GM21447 (cell line): ENCODE measurements at regions not wholly inside any gene's neighbourhood (a gene's known extent, or its start where the extent isn't known, plus 50 kb on each side); places are given as distances from the start of the nearest gene placed in this dataset.

Experiments
- ATAC-seq: cut with Tn5 transposase; IDR thresholded peaks from one replicate; pipeline ENCODE4 v1.9.1; 2021; ENCODE audit not compliant: unreplicated experiment

DNA sequence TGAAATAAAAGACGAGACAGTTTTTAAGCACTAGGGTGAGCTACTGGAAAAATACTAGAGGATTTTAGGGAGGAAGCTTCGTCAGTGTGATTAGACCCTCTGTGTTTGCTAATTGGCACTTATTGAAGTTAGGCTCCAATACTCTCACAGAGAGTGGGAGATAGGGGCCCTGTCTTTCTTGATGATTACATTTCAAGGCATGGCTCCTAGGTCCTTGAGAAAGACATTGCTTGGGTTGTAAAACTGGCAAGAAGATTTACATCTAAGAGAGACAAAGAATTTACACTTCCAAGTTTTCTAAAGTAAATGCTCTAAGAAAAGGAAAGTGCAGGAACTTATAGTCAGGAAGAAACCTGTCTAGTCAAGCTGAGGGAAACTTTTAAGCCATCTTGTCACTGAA lies 183.2 kb downstream of the C12orf50 start:
- no peak for ATAC-seq

DNA sequence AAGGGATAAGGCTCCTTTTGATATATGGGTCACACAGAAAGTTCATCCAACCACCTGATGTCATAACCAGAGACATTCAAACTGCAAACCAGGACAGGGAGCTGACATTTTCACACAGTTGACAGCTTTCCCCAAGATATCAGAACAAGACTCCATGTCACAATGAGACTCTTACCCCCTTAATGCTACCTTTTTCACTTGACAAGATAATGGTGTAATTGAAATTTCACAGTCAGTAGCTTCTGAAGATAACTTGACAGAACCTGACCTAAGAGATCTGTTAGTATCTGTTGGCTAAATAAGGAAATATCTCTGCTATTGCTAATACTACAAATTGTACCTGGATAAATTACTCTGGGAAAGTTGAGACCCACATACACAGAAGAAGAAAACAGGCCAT lies 187.3 kb downstream of the C12orf50 start:
- ATAC-seq, result no peak

DNA sequence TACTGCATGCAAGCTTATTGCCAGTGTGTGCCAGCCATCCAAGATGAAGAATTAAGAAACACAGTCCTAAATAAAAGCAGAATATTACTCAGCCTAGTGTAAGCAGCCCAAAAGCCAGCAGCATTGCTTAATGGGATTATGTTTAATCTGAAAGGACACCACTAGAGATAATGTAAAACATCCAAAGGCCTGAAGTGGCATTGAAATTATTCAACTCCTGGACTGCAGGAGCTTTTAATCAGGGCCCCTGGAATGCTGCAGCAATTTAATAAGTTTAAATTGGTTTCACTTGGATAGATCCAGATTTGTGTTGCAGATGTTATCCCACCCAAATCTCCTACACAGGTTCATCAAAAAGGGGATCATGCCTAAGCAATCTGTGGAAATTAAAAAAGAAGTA lies 193.0 kb downstream of the C12orf50 start:
- ATAC-seq, result no peak

- ATAC-seq, result no peak
Measured at GRCh38 chr12:87828382-87828973, 200.7 kb downstream of the C12orf50 start.

- no peak for ATAC-seq
Measured at GRCh38 chr12:87827638-87828264, 201.4 kb downstream of the C12orf50 start.

GRCh38 chr12:87822923-87823322 lies 206.3 kb downstream of the C12orf50 start:
- no peak for ATAC-seq

- no peak for ATAC-seq
Measured at GRCh38 chr12:87820524-87821202, 208.5 kb downstream of the C12orf50 start.

DNA sequence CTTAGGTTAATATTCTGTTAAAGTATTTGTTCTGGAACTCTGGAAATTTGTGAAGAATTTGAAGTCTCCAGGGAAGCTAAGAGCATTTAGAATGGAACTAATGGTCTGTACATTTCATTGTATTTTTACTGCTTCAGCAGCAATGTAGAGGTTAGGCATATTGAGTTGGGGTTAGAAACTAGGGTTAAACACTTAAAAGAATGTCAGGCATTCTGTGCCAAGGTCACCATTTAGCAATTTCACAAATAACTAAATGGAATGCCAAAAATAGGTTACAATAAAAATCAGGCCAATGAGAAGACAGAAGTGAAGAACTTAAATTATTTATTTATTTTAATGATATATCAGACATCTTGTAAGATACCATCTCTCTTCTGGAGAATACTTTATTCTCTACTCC lies 210.8 kb downstream of the C12orf50 start:
- no peak for ATAC-seq

DNA sequence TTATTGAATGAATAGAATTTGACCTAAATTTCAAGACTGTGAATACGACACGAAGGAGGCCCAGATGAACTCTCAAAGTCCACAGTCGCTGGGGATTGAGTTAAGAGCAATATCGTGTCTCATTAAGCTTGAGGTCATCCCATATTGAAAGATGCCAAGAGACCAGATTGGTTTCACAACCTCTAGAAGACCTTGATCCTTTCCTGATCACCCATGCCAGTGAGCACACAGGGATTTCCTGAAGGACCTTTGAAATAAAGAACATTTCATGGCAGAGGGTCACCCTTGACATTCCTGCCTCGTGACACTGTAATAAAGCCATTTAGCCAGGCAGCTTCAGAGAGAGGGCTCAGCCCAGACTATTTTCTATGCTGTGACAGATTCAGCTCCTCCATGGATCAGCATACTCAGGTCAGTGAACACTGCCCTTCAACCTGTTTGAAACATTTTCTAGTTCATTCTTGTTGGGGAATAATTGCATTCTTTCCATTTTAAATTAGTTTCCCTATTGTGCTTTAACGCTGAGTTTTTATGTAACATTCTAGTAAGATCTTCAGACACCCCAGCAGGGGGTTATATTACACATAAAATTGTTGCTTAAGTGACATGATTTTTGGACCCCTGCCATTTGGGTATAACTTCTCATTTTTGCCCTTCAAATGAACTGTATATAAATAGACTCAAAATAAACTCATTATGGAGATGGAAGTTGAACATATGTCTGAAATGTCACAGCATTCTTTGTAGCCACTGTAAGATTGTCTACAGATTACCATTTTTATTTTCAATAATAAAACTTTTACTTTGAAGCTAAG lies 213.2 kb downstream of the C12orf50 start:
- no peak for ATAC-seq

- no peak for ATAC-seq
Measured at GRCh38 chr12:87814625-87815024, 214.6 kb downstream of the C12orf50 start.

GRCh38 chr12:87813476-87814234 lies 215.5 kb downstream of the C12orf50 start:
- ATAC-seq, result no peak

DNA sequence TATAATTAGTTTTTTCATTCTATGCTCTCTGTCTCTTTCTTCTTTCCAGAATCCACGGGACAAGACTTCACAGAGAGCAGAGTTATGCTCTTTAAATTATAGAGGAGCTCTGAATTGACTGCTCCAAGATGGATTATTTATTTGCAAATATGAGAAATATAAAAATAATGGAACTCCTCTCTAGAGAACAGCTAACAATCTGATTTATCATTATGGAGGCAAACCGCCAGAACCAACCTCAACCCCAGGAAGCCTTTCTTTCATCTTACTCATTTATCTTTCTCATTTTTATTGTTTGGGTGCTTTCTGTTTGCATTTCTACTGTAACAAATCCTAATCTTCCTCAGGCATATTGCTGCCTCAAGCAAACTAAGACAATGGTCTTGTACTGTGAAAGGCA lies 216.5 kb downstream of the C12orf50 start:
- no peak for ATAC-seq

DNA sequence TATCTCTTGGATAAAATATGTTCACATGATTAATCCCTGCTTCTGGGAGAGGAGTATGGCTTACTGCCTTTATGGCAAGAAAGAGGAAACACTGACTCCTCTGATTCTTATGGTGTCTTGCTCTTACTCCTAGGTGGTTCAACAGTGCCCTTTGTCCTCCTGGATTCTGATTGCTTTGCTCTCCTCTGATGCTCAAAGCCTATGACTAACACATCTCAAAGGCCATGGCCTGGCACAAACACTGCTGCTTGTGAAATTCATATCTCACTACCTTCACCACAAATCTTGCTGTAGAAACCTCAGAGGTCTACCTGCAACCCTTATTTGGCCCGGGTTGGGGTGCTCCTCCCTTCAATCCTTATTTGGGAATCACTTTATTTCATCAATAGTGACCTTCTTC lies 217.2 kb downstream of the C12orf50 start:
- no peak for ATAC-seq

DNA sequence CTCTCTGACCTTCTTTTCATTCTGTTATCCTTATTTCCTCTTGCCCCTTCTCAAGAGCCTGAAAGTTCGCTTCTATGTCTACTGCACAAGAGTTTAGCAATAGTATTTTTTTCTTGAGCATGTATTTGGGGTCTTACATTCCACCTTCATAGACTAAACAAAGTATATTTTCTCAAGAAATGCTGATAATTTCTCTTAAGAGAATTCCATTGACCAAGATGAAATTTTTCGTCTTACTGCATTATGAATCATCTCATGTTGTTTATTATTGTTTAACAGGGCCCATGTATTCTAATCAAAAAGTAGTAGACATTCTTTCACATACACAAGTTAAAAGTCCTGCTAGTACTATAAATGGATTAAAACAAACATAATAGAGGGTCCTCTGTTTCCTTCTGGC lies 219.3 kb downstream of the C12orf50 start:
- no peak for ATAC-seq

DNA sequence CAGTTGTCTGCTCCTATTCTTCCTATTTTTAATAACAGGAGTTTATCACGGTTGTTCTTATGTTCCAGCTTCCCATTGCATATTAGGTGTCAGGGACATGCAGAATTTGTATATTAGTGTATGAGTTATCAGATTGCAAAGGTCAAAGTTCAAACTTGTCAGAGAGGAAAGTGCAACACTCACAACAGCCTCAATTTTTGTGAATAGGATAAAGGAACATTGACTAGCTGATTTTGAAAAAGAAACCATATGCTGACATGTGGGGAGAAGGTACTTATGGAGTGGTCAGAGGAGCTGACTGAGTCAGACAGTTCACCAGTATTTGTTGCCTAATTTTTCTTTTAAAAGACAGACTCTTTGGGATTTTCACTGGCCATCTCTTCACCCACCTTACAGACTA lies 222.1 kb downstream of the C12orf50 start:
- ATAC-seq, result no peak

DNA sequence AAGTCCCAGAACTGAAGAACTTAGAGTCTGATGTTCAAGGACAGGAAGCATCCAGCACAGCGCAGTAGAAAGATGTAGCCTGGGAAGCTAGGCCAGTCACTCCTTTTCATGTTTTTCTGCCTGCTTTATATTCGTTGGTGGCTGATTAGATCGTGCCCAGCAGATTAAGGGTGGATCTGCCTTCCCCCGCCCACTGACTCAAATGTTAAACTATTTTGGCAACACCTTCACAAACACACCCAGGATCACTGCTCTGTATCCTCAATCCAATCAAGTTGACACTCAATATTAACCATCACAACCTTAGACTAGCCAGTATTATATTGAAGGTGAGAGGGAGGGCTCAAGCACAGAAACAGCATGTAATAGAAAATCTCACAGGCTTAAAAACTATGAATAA lies 222.9 kb downstream of the C12orf50 start:
- ATAC-seq, result no peak

GRCh38 chr12:87804386-87804785 lies 224.8 kb downstream of the C12orf50 start:
- no peak for ATAC-seq

- ATAC-seq, result no peak
Measured at GRCh38 chr12:87802721-87803011, 226.5 kb downstream of the C12orf50 start.

- ATAC-seq, result no peak
Measured at GRCh38 chr12:87801860-87802720, 227.1 kb downstream of the C12orf50 start.

- ATAC-seq, result no peak
Measured at GRCh38 chr12:87796961-87797516, 232.2 kb downstream of the C12orf50 start.
